Breast epithelium (tissue), 4 donors: ENCODE measurements at regions not wholly inside any gene's neighbourhood (a gene's known extent, or its start where the extent isn't known, plus 50 kb on each side); places are given as distances from the start of the nearest gene placed in this dataset.

Source experiments
- DNase-seq, 2 donors: peaks; one replicate each; pipeline ENCODE4 v3.0.0-alpha.2; 2019; ENCODE audit warnings: low spot score in 2 of 2
- H3K27ac ChIP-seq, 2 donors: fragments of 200-600 bp; sonication (generic) in 1 of 2; one replicate each; pipeline ENCODE4 v1.5.1; 2016 to 2019; ENCODE audit warnings: mild to moderate bottlenecking in 1 of 2
- H3K27me3 ChIP-seq, 2 donors: fragments of 200-600 bp; sonication (generic) in 1 of 2; one replicate each; pipeline versions ENCODE4 v1.5.1 to v1.6.0; 2017 to 2019; ENCODE audit warnings: control low read depth in 1 of 2, mild to moderate bottlenecking in 1 of 2
- H3K36me3 ChIP-seq: fragments of 200-600 bp; one replicate; pipeline ENCODE4 v1.5.1; 2019
- H3K4me1 ChIP-seq, 2 donors: fragments of 200-600 bp; sonication (generic); one replicate each; pipeline ENCODE4 v1.5.1; 2016 to 2019; ENCODE audit warnings: control low read depth in 1 of 2
- H3K4me3 ChIP-seq, 3 donors: fragments of 200-600 bp; sonication (generic); 1 replicate in 2 of 3; 2 replicates in 1 of 3; pipeline ENCODE4 v1.5.1; 2016 to 2019; ENCODE audit warnings: mild to moderate bottlenecking in 3 of 3, moderate library complexity in 2 of 3
- H3K9me3 ChIP-seq, 2 donors: fragments of 200-600 bp; sonication (generic) in 1 of 2; one replicate each; pipeline ENCODE4 v1.5.1; 2016 to 2019; ENCODE audit warnings: control low read depth in 1 of 2
- CTCF ChIP-seq, 3 donors: fragments of 450-650 bp; IDR thresholded peaks; one replicate each; pipeline ENCODE4 v1.5.1; 2016 to 2017; ENCODE audit warnings: antibody characterized with exemption in 3 of 3, mild to moderate bottlenecking in 3 of 3, moderate library complexity in 3 of 3
- POLR2A ChIP-seq: fragments of 450-650 bp; IDR thresholded peaks from one replicate; pipeline ENCODE4 v1.6.1; 2016; ENCODE audit warnings: antibody characterized with exemption, mild to moderate bottlenecking, moderate library complexity
- POLR2AphosphoS5 ChIP-seq, 3 donors: sonication (generic); formaldehyde crosslinking; IDR thresholded peaks; one replicate each; pipeline ENCODE4 v1.6.1; 2017; ENCODE audit warnings: antibody characterized with exemption in 3 of 3
- intact Hi-C: fragments of 100-400 bp; cut with DNase I; formaldehyde crosslinking; loops from one replicate; pipeline ENCODE4 v1.15.1; 2023; ENCODE audit warnings: low total_unique reads

DNA sequence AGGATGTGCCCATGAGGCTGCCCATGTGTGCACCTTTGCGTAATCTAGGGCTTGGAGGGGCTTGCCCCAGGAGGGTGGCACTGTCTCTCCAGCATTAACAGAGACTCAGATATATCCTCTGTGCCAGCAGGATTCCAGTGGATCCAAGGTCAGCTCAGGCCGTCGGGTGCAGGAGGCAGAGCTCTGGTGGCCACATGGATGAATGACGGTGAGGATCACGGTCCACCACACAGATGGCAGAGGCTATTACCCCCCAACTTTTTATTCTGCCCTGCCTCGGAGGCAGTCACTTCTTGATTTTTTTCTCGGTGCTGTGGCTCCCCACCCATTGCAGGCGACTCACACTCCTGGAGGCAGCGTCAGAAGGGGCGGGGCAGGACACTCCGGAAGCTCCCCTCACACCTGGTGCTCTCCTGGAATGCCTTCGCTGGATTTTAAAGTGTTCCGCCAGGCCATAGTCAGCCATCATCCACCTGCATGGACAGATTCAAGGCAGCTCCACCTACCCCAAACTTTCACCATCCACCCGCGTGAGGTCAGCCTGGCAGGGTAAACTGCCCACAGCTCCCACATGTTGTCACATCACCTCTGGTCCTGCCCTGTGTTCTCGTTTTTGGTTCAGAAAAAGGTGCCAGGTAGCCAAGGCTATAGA is 602.9 kb upstream of the RAB6C start:
- intact Hi-C loops = no loop called here

DNA sequence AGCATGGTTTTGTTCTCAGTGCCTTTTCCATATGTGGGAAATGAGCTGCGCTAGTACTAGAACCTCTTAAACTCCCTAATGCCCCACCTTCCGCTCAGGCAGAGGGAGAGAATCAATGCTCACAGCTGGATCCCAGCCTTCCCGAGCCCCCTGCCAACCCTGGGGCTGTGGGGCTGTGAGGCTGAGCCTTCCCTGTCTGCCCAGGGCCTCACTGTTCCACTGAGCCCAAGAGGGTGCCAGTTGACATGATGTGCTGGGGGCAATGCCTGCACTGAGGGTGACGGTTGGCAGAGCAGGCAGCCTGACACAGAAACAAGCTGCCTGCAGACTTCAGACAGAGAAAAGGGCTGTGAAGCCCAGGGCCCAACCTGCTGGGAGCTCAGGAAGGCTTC is 602.4 kb upstream of the RAB6C start:
- TF ChIP-seq POLR2AphosphoS5 (IDR thresholded peaks at IDR 0.05) = no peak
- TF ChIP-seq CTCF (IDR thresholded peaks at IDR 0.05) = no peak
- no peak for TF ChIP-seq POLR2A
- H3K4me1 ChIP-seq = no peaks in the 10 kb centered on the region
- no peak for DNase-seq
- H3K9me3 ChIP-seq = peaks cover 0 to 4% of the 10 kb centered on the region in 2 donors
- H3K4me3 ChIP-seq = no peak overlapping the region
- H3K27me3 ChIP-seq = no peaks in the 10 kb centered on the region
- H3K27ac ChIP-seq = no peak overlapping the region
- intact Hi-C loops = no loop called here
- no peaks in the 10 kb centered on the region for H3K36me3 ChIP-seq

More for the DNA sequence above, 602.9 kb upstream of the RAB6C start:
- H3K9me3 ChIP-seq = peaks cover 0 to 4% of the 10 kb centered on the region in 2 donors
- TF ChIP-seq POLR2A (no peak), CTCF (IDR thresholded peaks at IDR 0.05) (no peak), POLR2AphosphoS5 (IDR thresholded peaks at IDR 0.05) (no peak)
- H3K4me3 ChIP-seq = no peak overlapping the region
- no peaks in the 10 kb centered on the region for H3K36me3 ChIP-seq
- H3K27ac ChIP-seq = no peak overlapping the region
- H3K27me3 ChIP-seq = no peaks in the 10 kb centered on the region
- DNase-seq = no peak
- H3K4me1 ChIP-seq = no peaks in the 10 kb centered on the region

GRCh38 chr2:129378186-129378585 is 601.3 kb upstream of the RAB6C start:
- H3K4me1 ChIP-seq = no peaks in the 10 kb centered on the region
- no peaks in the 10 kb centered on the region for H3K27me3 ChIP-seq
- intact Hi-C loops = no loop called here
- no peak overlapping the region for H3K4me3 ChIP-seq
- no peak overlapping the region for H3K27ac ChIP-seq
- H3K9me3 ChIP-seq = peaks cover 0 to 4% of the 10 kb centered on the region in 2 donors
- H3K36me3 ChIP-seq = no peaks in the 10 kb centered on the region
- DNase-seq = no peak
- TF ChIP-seq POLR2A = no peak
- no peak for TF ChIP-seq POLR2AphosphoS5 (IDR thresholded peaks at IDR 0.05)
- no peak for TF ChIP-seq CTCF (IDR thresholded peaks at IDR 0.05)

DNA sequence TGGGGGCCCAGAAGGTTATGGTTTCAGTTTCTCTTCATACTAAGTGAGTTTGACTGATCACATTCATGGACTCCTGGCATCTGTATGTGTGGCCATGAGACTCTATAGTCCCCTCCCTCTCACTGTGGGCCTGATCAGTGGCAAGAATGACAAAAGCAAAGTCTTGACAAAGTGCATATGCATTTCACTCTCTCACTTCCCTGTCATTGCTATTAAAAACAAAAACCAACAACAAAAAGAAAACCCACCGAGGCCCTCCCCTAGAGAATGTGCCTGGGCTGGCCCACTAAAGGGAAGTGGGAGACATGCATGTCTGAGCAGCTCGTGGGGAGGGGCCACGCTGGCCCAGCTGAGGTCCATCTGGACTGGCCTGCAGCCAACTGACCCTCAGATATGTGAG is 600.1 kb upstream of the RAB6C start:
- Histone ChIP-seq H3K4me1 (no peaks in the 10 kb centered on the region), H3K27ac (no peak overlapping the region), H3K36me3 (no peaks in the 10 kb centered on the region), H3K4me3 (no peak overlapping the region), H3K9me3 (peaks cover 0 to 4% of the 10 kb centered on the region in 2 donors), H3K27me3 (no peaks in the 10 kb centered on the region)
- no peak for TF ChIP-seq POLR2AphosphoS5 (IDR thresholded peaks at IDR 0.05)
- TF ChIP-seq POLR2A = no peak
- no peak for TF ChIP-seq CTCF (IDR thresholded peaks at IDR 0.05)
- no peak for DNase-seq
- intact Hi-C loops = no loop called here

DNA sequence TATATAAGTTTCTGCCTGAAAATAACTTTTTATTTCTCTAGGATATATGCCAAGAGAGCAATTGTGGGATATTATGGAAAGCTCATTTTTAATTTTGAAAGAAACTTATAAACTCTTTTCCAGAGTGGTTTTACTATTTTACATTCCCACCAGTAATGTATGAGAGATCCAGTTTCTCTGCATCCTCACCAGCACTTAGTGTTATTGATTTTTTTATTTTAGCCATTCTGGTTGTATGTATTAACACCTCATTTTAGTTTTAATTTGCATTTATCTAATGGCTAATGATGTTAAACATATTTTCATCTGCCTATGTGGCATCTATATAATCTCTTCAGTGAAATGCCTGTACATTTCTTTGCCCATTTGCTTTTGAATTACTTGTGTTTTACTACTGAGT is 597.7 kb upstream of the RAB6C start:
- intact Hi-C loops = no loop called here
- H3K27ac ChIP-seq = no peak overlapping the region
- H3K4me3 ChIP-seq = no peak overlapping the region

More for the DNA sequence above, 597.7 kb upstream of the RAB6C start:
- no peaks in the 10 kb centered on the region for H3K4me1 ChIP-seq
- H3K9me3 ChIP-seq = peaks cover 0 to 4% of the 10 kb centered on the region in 2 donors
- DNase-seq = no peak
- no peaks in the 10 kb centered on the region for H3K27me3 ChIP-seq
- TF ChIP-seq CTCF (IDR thresholded peaks at IDR 0.05) (no peak), POLR2AphosphoS5 (IDR thresholded peaks at IDR 0.05) (no peak), POLR2A (no peak)
- no peaks in the 10 kb centered on the region for H3K36me3 ChIP-seq
